Liver (tissue), 3 donors: ENCODE measurements at regions not wholly inside any gene's neighbourhood (a gene's known extent, or its start where the extent isn't known, plus 50 kb on each side); places are given as distances from the start of the nearest gene placed in this dataset.

Experiments used
- CTCF ChIP-seq: fragments of 150-350 bp; IDR thresholded peaks from 2 replicates; pipeline ENCODE4 v1.5.1; 2017; ENCODE audit warnings: improper control_type of control experiment, low read depth, low read length; ENCODE audit not compliant: missing input control
- EGR1 ChIP-seq, 2 donors: IDR thresholded peaks; 2 replicates each; pipeline ENCODE4 v1.6.1; 2016 to 2018; ENCODE audit warnings: antibody characterized with exemption in 2 of 2, low read depth in 2 of 2
- FOXA1 ChIP-seq: IDR thresholded peaks from 2 replicates; pipeline ENCODE4 v1.6.1; 2016; ENCODE audit warnings: antibody characterized with exemption
- FOXA2 ChIP-seq: IDR thresholded peaks from 2 replicates; pipeline ENCODE4 v1.6.1; 2016; ENCODE audit warnings: antibody characterized with exemption
- GABPA ChIP-seq, 2 donors: IDR thresholded peaks in 1 of 2; conservative IDR thresholded peaks in 1 of 2; 2 replicates each; pipeline ENCODE4 v1.6.1; 2016; ENCODE audit warnings: antibody characterized with exemption in 2 of 2, mild to moderate bottlenecking in 1 of 2, moderate library complexity in 1 of 2
- HNF4G ChIP-seq: IDR thresholded peaks from 2 replicates; pipeline ENCODE4 v1.6.1; 2016; ENCODE audit warnings: antibody characterized with exemption
- JUND ChIP-seq, 2 donors: IDR thresholded peaks; 2 replicates each; pipeline ENCODE4 v1.6.1; 2016; ENCODE audit warnings: antibody characterized with exemption in 2 of 2
- MAX ChIP-seq: IDR thresholded peaks from 2 replicates; pipeline ENCODE4 v1.6.1; 2016; ENCODE audit warnings: antibody characterized with exemption
- RAD21 ChIP-seq, 2 donors: IDR thresholded peaks; 2 replicates each; pipeline ENCODE4 v1.6.1; 2016; ENCODE audit warnings: antibody characterized with exemption in 2 of 2, mild to moderate bottlenecking in 2 of 2
- REST ChIP-seq: IDR thresholded peaks from 2 replicates; pipeline ENCODE4 v1.6.1; 2016; ENCODE audit warnings: antibody characterized with exemption, mild to moderate bottlenecking
- RXRA ChIP-seq, 2 donors: IDR thresholded peaks; 2 replicates each; pipeline ENCODE4 v1.6.1; 2017 to 2018; ENCODE audit warnings: antibody characterized with exemption in 2 of 2, mild to moderate bottlenecking in 1 of 2
- SP1 ChIP-seq: IDR thresholded peaks from 2 replicates; pipeline ENCODE4 v1.6.1; 2018; ENCODE audit warnings: antibody characterized with exemption, mild to moderate bottlenecking
- TAF1 ChIP-seq: conservative IDR thresholded peaks from 2 replicates; pipeline ENCODE4 v1.6.1; 2016; ENCODE audit warnings: antibody characterized with exemption, mild to moderate bottlenecking
- YY1 ChIP-seq: IDR thresholded peaks from 2 replicates; pipeline ENCODE4 v1.6.1; 2016; ENCODE audit warnings: antibody characterized with exemption, mild to moderate bottlenecking
- donor health status: healthy.
- donor health status: healthy.

- TF ChIP-seq CTCF: no peak
- TF ChIP-seq MAX: no peak
- no peak for TF ChIP-seq FOXA2
- no peak for TF ChIP-seq JUND (IDR thresholded peaks at IDR 0.05)
- TF ChIP-seq REST: no peak
- no peak for TF ChIP-seq GABPA (IDR thresholded peaks at IDR 0.05 in 1 of 2, conservative IDR thresholded peaks at IDR 0.05 in 1 of 2)
- TF ChIP-seq SP1: no peak
- TF ChIP-seq EGR1 (IDR thresholded peaks at IDR 0.05; ENCODE audit: low read depth in 2 of 2): no peak
- TF ChIP-seq RXRA (IDR thresholded peaks at IDR 0.05): no peak
- no peak for TF ChIP-seq YY1
- no peak for TF ChIP-seq RAD21 (IDR thresholded peaks at IDR 0.05)
- no peak for TF ChIP-seq HNF4G
- TF ChIP-seq TAF1: no peak
- TF ChIP-seq FOXA1: no peak
These were observed 84.3 kb downstream of the NCOR2 start for GRCh38 chr12:124482901-124483799.
